Left lung (tissue), 4 donors: ENCODE measurements at regions not wholly inside any gene's neighbourhood (a gene's known extent, or its start where the extent isn't known, plus 50 kb on each side); places are given as distances from the start of the nearest gene placed in this dataset.

ENCODE experiments used
- ATAC-seq: fragments of 200-7000 bp; cut with Tn5 transposase; one replicate; pipeline ENCODE4 v1.9.1; 2020; ENCODE audit warnings: moderate library complexity
- DNase-seq, 4 donors: peaks; one replicate each; pipeline ENCODE4 v3.0.0-alpha.2; 2013 to 2020
- H3K27ac ChIP-seq, 2 donors: fragments of 200-600 bp; sonication (generic) in 1 of 2; one replicate each; pipeline versions ENCODE4 v1.5.0 to v1.8.0; 2020 to 2021
- H3K27me3 ChIP-seq, 2 donors: fragments of 200-600 bp; sonication (generic) in 1 of 2; one replicate each; pipeline versions ENCODE4 v1.5.0 to v1.8.0; 2020 to 2021
- H3K36me3 ChIP-seq, 2 donors: fragments of 200-600 bp; sonication (generic) in 1 of 2; one replicate each; pipeline versions ENCODE4 v1.5.0 to v1.8.0; 2020 to 2021
- H3K4me1 ChIP-seq, 2 donors: fragments of 200-600 bp; one replicate each; pipeline ENCODE4 v1.8.0; 2021
- H3K4me3 ChIP-seq, 2 donors: fragments of 200-600 bp; sonication (generic) in 1 of 2; one replicate each; pipeline versions ENCODE4 v1.5.0 to v1.8.0; 2020 to 2021; ENCODE audit warnings: mild to moderate bottlenecking in 1 of 2
- H3K9me3 ChIP-seq, 2 donors: fragments of 200-600 bp; sonication (generic) in 1 of 2; one replicate each; pipeline versions ENCODE4 v1.5.0 to v1.8.0; 2020 to 2021
- CTCF ChIP-seq, 2 donors: fragments of 200-600 bp; sonication (generic) in 1 of 2; IDR thresholded peaks; one replicate each; pipeline versions ENCODE4 v1.5.0 to v1.8.0; 2021; ENCODE audit warnings: antibody characterized with exemption in 2 of 2
- intact Hi-C, 2 donors: fragments of 100-400 bp; cut with DNase I; formaldehyde crosslinking; loops; one replicate each; pipeline versions ENCODE4 v1.11.2 to v1.14.2; 2022
- donor health status: DM: no; HTN: yes; CAD: no.
- donor health status: DM: no; HTN: no; CAD: no.

GRCh38 chr2:10183146-10183675 is 60.7 kb downstream of the RRM2 start:
- no peaks in the 10 kb centered on the region for H3K27me3 ChIP-seq
- H3K4me1 ChIP-seq: no peaks in the 10 kb centered on the region
- intact Hi-C loops: no loop called here
- H3K4me3 ChIP-seq: no peak overlapping the region
- no peaks in the 10 kb centered on the region for H3K9me3 ChIP-seq
- TF ChIP-seq CTCF (IDR thresholded peaks at IDR 0.05): no peak
- H3K36me3 ChIP-seq: no peaks in the 10 kb centered on the region
- H3K27ac ChIP-seq: no peak overlapping the region
- no peak for ATAC-seq
- no peak for DNase-seq

GRCh38 chr2:10184421-10184820 is 61.9 kb downstream of the RRM2 start:
- H3K36me3 ChIP-seq: no peaks in the 10 kb centered on the region
- H3K27me3 ChIP-seq: no peaks in the 10 kb centered on the region
- no peaks in the 10 kb centered on the region for H3K9me3 ChIP-seq
- DNase-seq (no peak), ATAC-seq (no peak)
- no peaks in the 10 kb centered on the region for H3K4me1 ChIP-seq
- no peak for TF ChIP-seq CTCF (IDR thresholded peaks at IDR 0.05)
- H3K27ac ChIP-seq: no peak overlapping the region
- intact Hi-C loops: no loop called here
- H3K4me3 ChIP-seq: no peak overlapping the region

- Histone ChIP-seq H3K27me3 (no peaks in the 10 kb centered on the region), H3K36me3 (no peaks in the 10 kb centered on the region), H3K27ac (no peak overlapping the region), H3K4me1 (no peaks in the 10 kb centered on the region), H3K9me3 (no peaks in the 10 kb centered on the region), H3K4me3 (no peak overlapping the region)
- DNase-seq (peak in 1 of 4 donors; percentile 47), ATAC-seq (peak; percentile 21)
- intact Hi-C loops: no loop called here
- TF ChIP-seq CTCF (IDR thresholded peaks at IDR 0.05): no peak
These were observed 62.5 kb downstream of the RRM2 start for GRCh38 chr2:10185046-10185445.

- H3K9me3 ChIP-seq: no peaks in the 10 kb centered on the region
- H3K4me3 ChIP-seq: no peak overlapping the region
- ATAC-seq (no peak), DNase-seq (no peak)
- no peak overlapping the region for H3K27ac ChIP-seq
- no peaks in the 10 kb centered on the region for H3K4me1 ChIP-seq
- TF ChIP-seq CTCF (IDR thresholded peaks at IDR 0.05): no peak
- no peaks in the 10 kb centered on the region for H3K36me3 ChIP-seq
- H3K27me3 ChIP-seq: no peaks in the 10 kb centered on the region
- intact Hi-C loops: no loop called here
These were observed 63.2 kb downstream of the RRM2 start for GRCh38 chr2:10185755-10186154.

- no peaks in the 10 kb centered on the region for H3K9me3 ChIP-seq
- ATAC-seq: no peak
These were observed 64.5 kb downstream of the RRM2 start for GRCh38 chr2:10186868-10187535.

More at GRCh38 chr2:10186868-10187535, 64.5 kb downstream of the RRM2 start:
- no peaks in the 10 kb centered on the region for H3K36me3 ChIP-seq
- TF ChIP-seq CTCF (IDR thresholded peaks at IDR 0.05): no peak
- no peak overlapping the region for H3K27ac ChIP-seq
- no peak overlapping the region for H3K4me3 ChIP-seq
- H3K4me1 ChIP-seq: no peaks in the 10 kb centered on the region
- intact Hi-C loops: no loop called here
- DNase-seq: no peak
- no peaks in the 10 kb centered on the region for H3K27me3 ChIP-seq
